ENCODE measurements at regions not wholly inside any gene's neighbourhood (a gene's known extent, or its start where the extent isn't known, plus 50 kb on each side); places are given as distances from the start of the nearest gene placed in this dataset.
"Not testable (repeated sequence)": the region's sequence is repeated elsewhere in the genome, so short reads cannot be mapped to it uniquely, and the experiment has no call there.

GRCh38 chr2:224145751-224146355, 106.8 kb upstream of the SERPINE2 start:
- DNase-seq = peak; percentile 85

- no peak for DNase-seq
These were observed 104.4 kb upstream of the SERPINE2 start for GRCh38 chr2:224143526-224143925.

GRCh38 chr2:224142397-224143312, 103.6 kb upstream of the SERPINE2 start:
- peak; percentile 88 for DNase-seq

- no peak for DNase-seq
These were observed 102.2 kb upstream of the SERPINE2 start for GRCh38 chr2:224141304-224141703.

- no peak for DNase-seq
These were observed 98.1 kb upstream of the SERPINE2 start for GRCh38 chr2:224137208-224137607.

GRCh38 chr2:224136396-224136795, 97.3 kb upstream of the SERPINE2 start:
- DNase-seq = peak; percentile 64

GRCh38 chr2:224135881-224136280, 96.8 kb upstream of the SERPINE2 start:
- DNase-seq = no peak

- DNase-seq = no peak
These were observed 95.1 kb upstream of the SERPINE2 start for GRCh38 chr2:224134003-224134734.

- no peak for DNase-seq
These were observed 94.3 kb upstream of the SERPINE2 start for GRCh38 chr2:224133387-224133786.

GRCh38 chr2:224127871-224128501, 88.9 kb upstream of the SERPINE2 start:
- peak; percentile 71 for DNase-seq

GRCh38 chr2:224126440-224126839, 87.4 kb upstream of the SERPINE2 start:
- DNase-seq = no peak

- no peak for DNase-seq
These were observed 86.9 kb upstream of the SERPINE2 start for GRCh38 chr2:224126003-224126402.

GRCh38 chr2:224122542-224122941, 83.5 kb upstream of the SERPINE2 start:
- DNase-seq = no peak

GRCh38 chr2:224121406-224122067, 82.5 kb upstream of the SERPINE2 start:
- DNase-seq = no peak

- no peak for DNase-seq
These were observed 81.9 kb upstream of the SERPINE2 start for GRCh38 chr2:224120986-224121385.

GRCh38 chr2:224119846-224120245, 80.8 kb upstream of the SERPINE2 start:
- DNase-seq = not testable (repeated sequence)

- no peak for DNase-seq
These were observed 75.3 kb upstream of the SERPINE2 start for GRCh38 chr2:224114428-224114827.

GRCh38 chr2:224113930-224114329, 74.8 kb upstream of the SERPINE2 start:
- not testable (repeated sequence) for DNase-seq

GRCh38 chr2:224111576-224111975, 72.5 kb upstream of the SERPINE2 start:
- peak; percentile 75 for DNase-seq

- no peak for DNase-seq
These were observed 71.7 kb upstream of the SERPINE2 start for GRCh38 chr2:224110811-224111210.

- no peak for DNase-seq
These were observed 70.7 kb upstream of the SERPINE2 start for GRCh38 chr2:224109751-224110150.

GRCh38 chr2:224106794-224107193, 67.7 kb upstream of the SERPINE2 start:
- DNase-seq = no peak

Measured in fibroblast of skin of right biceps (primary cell).